Endothelial cell of umbilical vein (primary cell): ENCODE measurements at regions not wholly inside any gene's neighbourhood (a gene's known extent, or its start where the extent isn't known, plus 50 kb on each side); places are given as distances from the start of the nearest gene placed in this dataset.

Experiments used
- BruUV-seq: library from RNA; stranded (reverse); fragments of 400-500 nt; replicated peaks from 2 replicates; lab custom pipeline; 2021; lab: Mats Ljungman, UMichigan
- CTCF ChIA-PET: fragments of 300-600, 350-600 bp; sonication (Branson Sonifier 250); formaldehyde crosslinking; loops from one replicate; lab custom pipeline; 2021; ENCODE audit warnings: antibody characterized with exemption, inconsistent platforms; lab: Charles Lee
- POLR2A ChIA-PET: fragments of 300-600, 350-600 bp; sonication (Branson Sonifier 250); formaldehyde crosslinking; loops from one replicate; lab custom pipeline; 2021; ENCODE audit warnings: antibody characterized with exemption, inconsistent platforms; lab: Charles Lee
- DNase-seq: peaks from one replicate; pipeline ENCODE4 v3.0.0-alpha.2; 2011; ENCODE audit warnings: low read depth, low spot score
- FAIRE-seq: peaks from 2 replicates; lab custom pipeline; 2011; peaks lifted over from hg19 to GRCh38; lab: Jason Lieb, UNC
- H2AFZ ChIP-seq: 2 replicates; pipeline ENCODE4 v1.6.0; 2012; ENCODE audit warnings: low read depth, low read length, control low read depth, inconsistent platforms
- H3K27ac ChIP-seq: 2 replicates; pipeline ENCODE4 v1.5.1; 2011; ENCODE audit warnings: low read depth, mild to moderate bottlenecking, control low read depth, low read length, moderate library complexity; ENCODE audit not compliant: insufficient read depth
- H3K27me3 ChIP-seq, 2 experiments: 2 replicates each; pipeline versions ENCODE4 v1.6.0 to v1.6.1; 2011; ENCODE audit warnings: low read length in 2 of 2, mixed read lengths in 1 of 2; ENCODE audit not compliant: control insufficient read depth in 2 of 2, insufficient read depth in 2 of 2
- H3K36me3 ChIP-seq, 2 experiments: 2 replicates in 1 of 2; 3 replicates in 1 of 2; pipeline ENCODE4 v1.5.1; 2011; ENCODE audit warnings: low read length in 2 of 2, mild to moderate bottlenecking in 1 of 2, moderate library complexity in 1 of 2; ENCODE audit not compliant: control insufficient read depth in 2 of 2, insufficient read depth in 2 of 2; ENCODE audit errors: extremely low read depth in 1 of 2
- H3K4me1 ChIP-seq: 3 replicates; pipeline ENCODE4 v1.5.1; 2011; ENCODE audit warnings: mild to moderate bottlenecking, low read length; ENCODE audit not compliant: control insufficient read depth, insufficient read depth; ENCODE audit errors: extremely low read depth
- H3K4me2 ChIP-seq: 2 replicates; pipeline ENCODE4 v1.6.1; 2011; ENCODE audit warnings: low read length, control low read depth, mixed read lengths; ENCODE audit not compliant: insufficient read depth
- H3K4me3 ChIP-seq, 3 experiments: fragments of 200-600 bp in 1 of 3; sonication (generic), shearing (Covaris generic) in 1 of 3; replicated peaks in 1 of 3; 2 replicates each; pipeline ENCODE4 v1.5.1; 2011 to 2016; ENCODE audit warnings: control low read depth in 3 of 3, low read length in 3 of 3, mild to moderate bottlenecking in 2 of 3, inconsistent platforms in 1 of 3, low read depth in 1 of 3, moderate library complexity in 1 of 3; ENCODE audit not compliant: insufficient read depth in 1 of 3
- H3K79me2 ChIP-seq: 2 replicates; pipeline ENCODE4 v1.6.0; 2012; ENCODE audit warnings: low read length, inconsistent platforms; ENCODE audit not compliant: control insufficient read depth, insufficient read depth
- H3K9ac ChIP-seq: replicated peaks from 2 replicates; pipeline ENCODE3; 2011; ENCODE audit warnings: low read length, control low read depth; ENCODE audit not compliant: insufficient read depth; ENCODE audit errors: extremely low read depth
- H3K9me1 ChIP-seq: replicated peaks from 3 replicates; pipeline ENCODE4 v1.6.0; 2011; ENCODE audit warnings: mild to moderate bottlenecking, low read length; ENCODE audit not compliant: control insufficient read depth, insufficient read depth; ENCODE audit errors: extremely low read depth
- H3K9me3 ChIP-seq: replicated peaks from 2 replicates; pipeline ENCODE4 v1.5.1; 2012; ENCODE audit warnings: low read length, inconsistent platforms; ENCODE audit not compliant: control insufficient read depth, insufficient read depth
- H4K20me1 ChIP-seq: replicated peaks from 2 replicates; pipeline ENCODE3; 2011; ENCODE audit warnings: mild to moderate bottlenecking, low read length; ENCODE audit not compliant: control insufficient read depth, insufficient read depth; ENCODE audit errors: extremely low read depth
- EZH2 ChIP-seq: IDR thresholded peaks from 2 replicates; pipeline ENCODE4 v1.6.1; 2012; ENCODE audit warnings: borderline replicate concordance, low read depth, mild to moderate bottlenecking, moderate library complexity, low read length, inconsistent platforms; ENCODE audit not compliant: severe bottlenecking
- FOS ChIP-seq: IDR thresholded peaks from 2 replicates; pipeline ENCODE4 v1.6.1; 2011; ENCODE audit warnings: mild to moderate bottlenecking, low read length, moderate library complexity, borderline replicate concordance; ENCODE audit not compliant: insufficient read depth
- GATA2 ChIP-seq: IDR thresholded peaks from 2 replicates; pipeline ENCODE4 v1.7.0; 2011; ENCODE audit warnings: low read depth, mild to moderate bottlenecking, moderate library complexity, mixed read lengths, low read length; ENCODE audit not compliant: insufficient read length, insufficient read depth
- POLR2A ChIP-seq: IDR thresholded peaks from 2 replicates; pipeline ENCODE4 v1.6.1; 2012; ENCODE audit warnings: low read depth, mild to moderate bottlenecking, control low read depth, low read length
- POLR2AphosphoS5 ChIP-seq: IDR thresholded peaks from 2 replicates; pipeline ENCODE4 v1.6.1; 2012; ENCODE audit warnings: low read depth, mild to moderate bottlenecking, control low read depth, low read length, moderate library complexity; ENCODE audit not compliant: insufficient read depth
- dilution Hi-C: fragments of 300-500 bp; cut with MboI; formaldehyde crosslinking; loops from one replicate; pipeline ENCODE4 v1.15.0; 2019; ENCODE audit warnings: low sequenced_read_pairs; ENCODE audit not compliant: extremely low pct_ligation_motif_present
- intact Hi-C: fragments of 100-400 bp; cut with micrococcal nuclease; formaldehyde crosslinking; loops from one replicate; pipeline ENCODE4 v1.10.0; 2022
- TF ChIP-seq, protein P1 (sequence below): IDR thresholded peaks from 2 replicates; pipeline ENCODE4 v1.6.1; 2011; ENCODE audit not compliant: insufficient read depth, insufficient read length
- TF ChIP-seq, protein P2 (sequence below), 2 donors: IDR thresholded peaks; 1 replicate in 1 of 2; 2 replicates in 1 of 2; pipeline ENCODE4 v1.5.1; 2011; ENCODE audit warnings: low read length in 2 of 2, mild to moderate bottlenecking in 2 of 2, moderate library complexity in 2 of 2, control low read depth in 1 of 2, inconsistent platforms in 1 of 2, low read depth in 1 of 2; ENCODE audit not compliant: insufficient read depth in 1 of 2; ENCODE audit errors: extremely low read depth in 1 of 2

DNA sequence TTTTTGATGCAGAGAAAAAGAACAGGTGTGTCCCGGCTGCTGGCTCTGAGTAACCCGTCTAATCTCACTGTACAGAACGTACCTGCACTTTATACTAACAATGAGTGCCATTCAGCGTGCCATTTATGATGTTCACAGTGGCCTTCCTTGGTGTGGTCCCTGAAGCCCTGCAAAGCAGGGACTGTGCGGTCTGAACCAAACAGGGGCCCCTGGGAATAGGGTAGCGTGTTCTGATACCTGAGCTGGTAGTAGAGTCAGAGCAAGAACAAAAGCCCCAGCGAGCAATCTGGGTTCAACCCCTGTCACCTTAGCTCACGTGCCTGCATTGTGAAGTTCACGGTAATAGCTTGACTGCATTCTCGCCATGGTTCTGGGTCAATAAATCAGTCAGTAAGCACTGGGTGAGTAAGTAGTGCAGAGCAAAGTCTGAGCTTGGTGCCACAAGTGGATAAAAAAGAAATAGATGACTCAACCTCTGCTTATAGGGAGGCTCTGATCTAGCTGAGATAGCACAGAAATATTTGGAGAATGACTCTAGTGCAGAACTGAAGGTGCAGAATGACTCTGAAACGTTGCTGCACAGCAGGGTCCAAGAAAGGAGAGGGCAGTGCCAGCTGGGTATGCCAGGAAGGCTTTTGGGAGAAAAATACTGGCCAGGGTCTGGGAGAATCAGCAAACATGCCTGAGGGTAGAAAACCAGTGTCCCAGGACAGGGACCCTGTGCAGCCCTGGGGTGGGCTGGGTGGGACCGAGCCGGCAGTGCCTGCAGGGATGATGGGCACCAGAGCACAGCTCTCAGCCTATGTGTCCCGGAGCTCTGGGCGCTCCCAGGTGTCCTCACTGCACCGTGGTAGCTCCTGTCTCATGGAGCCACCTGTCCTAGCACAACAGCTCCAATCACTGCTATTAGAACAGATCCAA is 125.9 kb downstream of the RHOU start:
- no TSS peak for BruUV-seq
- no peak overlapping the region for H3K4me2 ChIP-seq
- H2AFZ ChIP-seq, result no peak overlapping the region
- no peak overlapping the region for H3K27ac ChIP-seq
- H3K9me3 ChIP-seq, result no peaks in the 10 kb centered on the region
- POLR2A ChIA-PET, result no interaction called here
- FAIRE-seq (no peak), DNase-seq (no peak)
- intact Hi-C loops, result no loop called here
- H4K20me1 ChIP-seq, result no peaks in the 10 kb centered on the region
- H3K36me3 ChIP-seq, result no peaks in the 10 kb centered on the region
- H3K27me3 ChIP-seq, result no peaks in the 10 kb centered on the region
- no peak for TF ChIP-seq FOS
- no peak for TF ChIP-seq EZH2
- TF ChIP-seq, protein P1, sequence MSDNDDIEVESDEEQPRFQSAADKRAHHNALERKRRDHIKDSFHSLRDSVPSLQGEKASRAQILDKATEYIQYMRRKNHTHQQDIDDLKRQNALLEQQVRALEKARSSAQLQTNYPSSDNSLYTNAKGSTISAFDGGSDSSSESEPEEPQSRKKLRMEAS, result no peak
- no peak for TF ChIP-seq POLR2A
- no peak for TF ChIP-seq POLR2AphosphoS5
- TF ChIP-seq, protein P2, sequence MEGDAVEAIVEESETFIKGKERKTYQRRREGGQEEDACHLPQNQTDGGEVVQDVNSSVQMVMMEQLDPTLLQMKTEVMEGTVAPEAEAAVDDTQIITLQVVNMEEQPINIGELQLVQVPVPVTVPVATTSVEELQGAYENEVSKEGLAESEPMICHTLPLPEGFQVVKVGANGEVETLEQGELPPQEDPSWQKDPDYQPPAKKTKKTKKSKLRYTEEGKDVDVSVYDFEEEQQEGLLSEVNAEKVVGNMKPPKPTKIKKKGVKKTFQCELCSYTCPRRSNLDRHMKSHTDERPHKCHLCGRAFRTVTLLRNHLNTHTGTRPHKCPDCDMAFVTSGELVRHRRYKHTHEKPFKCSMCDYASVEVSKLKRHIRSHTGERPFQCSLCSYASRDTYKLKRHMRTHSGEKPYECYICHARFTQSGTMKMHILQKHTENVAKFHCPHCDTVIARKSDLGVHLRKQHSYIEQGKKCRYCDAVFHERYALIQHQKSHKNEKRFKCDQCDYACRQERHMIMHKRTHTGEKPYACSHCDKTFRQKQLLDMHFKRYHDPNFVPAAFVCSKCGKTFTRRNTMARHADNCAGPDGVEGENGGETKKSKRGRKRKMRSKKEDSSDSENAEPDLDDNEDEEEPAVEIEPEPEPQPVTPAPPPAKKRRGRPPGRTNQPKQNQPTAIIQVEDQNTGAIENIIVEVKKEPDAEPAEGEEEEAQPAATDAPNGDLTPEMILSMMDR (IDR thresholded peaks at IDR 0.05; ENCODE audit: extremely low read depth in 1 of 2, insufficient read depth in 1 of 2, low read depth in 1 of 2, low read length in 2 of 2), result no peak
- peak; percentile 27 for TF ChIP-seq GATA2
- H3K4me1 ChIP-seq, result no peaks in the 10 kb centered on the region
- no peak overlapping the region for H3K9ac ChIP-seq
- dilution Hi-C loops, result no loop called here
- CTCF ChIA-PET, result interaction anchor here (0.9 to 2.9 kb wide), 3 partner anchors 10 to 12 kb away, joined by 3 to 10 read pairs (median 6); no protein-coding TSS in a partner anchor
- H3K79me2 ChIP-seq, result no peaks in the 10 kb centered on the region
- no peaks in the 10 kb centered on the region for H3K9me1 ChIP-seq
- no peak overlapping the region for H3K4me3 ChIP-seq
